HEK293T (cell line): ENCODE measurements at regions not wholly inside any gene's neighbourhood (a gene's known extent, or its start where the extent isn't known, plus 50 kb on each side); places are given as distances from the start of the nearest gene placed in this dataset.

Experiments
- CTBP1 ChIP-seq: fragments of 450-650 bp; IDR thresholded peaks from 2 replicates; pipeline ENCODE4 v1.6.1; 2016; ENCODE audit warnings: borderline replicate concordance
- HDGF ChIP-seq: fragments of 450-650 bp; IDR thresholded peaks from 2 replicates; pipeline ENCODE4 v1.6.1; 2017; ENCODE audit warnings: antibody characterized with exemption, borderline replicate concordance
- TARDBP ChIP-seq: fragments of 450-650 bp; IDR thresholded peaks from 2 replicates; pipeline ENCODE4 v1.6.1; 2016

DNA sequence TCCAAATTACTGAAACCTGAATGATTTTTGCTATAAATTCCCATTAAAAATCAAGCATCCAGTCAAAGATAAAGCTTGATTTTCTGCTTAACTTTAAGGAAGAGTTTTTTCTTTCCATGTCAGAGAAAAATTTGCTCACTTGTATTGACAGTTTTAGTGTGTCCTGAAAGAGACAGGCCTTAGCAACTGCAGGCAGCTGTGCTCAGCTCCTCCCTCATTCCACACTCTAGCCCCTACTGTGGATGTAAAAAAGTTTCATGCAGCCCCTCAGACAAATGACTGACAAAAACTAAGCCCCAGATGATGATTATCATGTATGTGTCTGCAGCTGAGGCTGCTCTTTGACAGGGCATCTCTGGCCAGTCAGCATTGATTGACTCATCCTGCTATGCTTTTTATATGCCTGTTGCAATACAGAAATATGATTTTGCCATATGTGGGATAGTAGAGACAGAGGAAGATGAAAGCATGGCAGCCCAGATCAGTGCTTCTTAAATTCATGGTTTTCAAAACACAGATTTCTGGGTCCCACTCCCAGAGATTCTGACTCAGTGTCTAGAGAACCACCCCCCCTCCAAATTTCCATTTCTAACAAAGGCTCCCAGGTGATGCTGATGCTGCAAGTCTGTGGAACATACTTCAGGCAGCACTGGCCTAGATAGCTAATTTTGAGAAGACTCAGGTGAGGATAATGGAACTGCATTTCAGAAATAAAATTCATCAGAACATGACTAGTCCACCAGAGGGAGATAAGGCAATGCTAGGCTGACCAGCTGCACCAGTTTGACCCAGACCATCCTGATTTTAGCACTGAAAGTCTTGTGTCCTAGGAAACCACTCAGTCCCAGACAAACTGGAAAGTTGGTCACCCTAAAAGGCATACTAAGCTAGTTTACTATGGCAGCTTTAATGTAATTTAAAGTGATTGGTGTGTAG, 298.7 kb upstream of the KCNN2 start:
- no peak for TF ChIP-seq TARDBP
- no peak for TF ChIP-seq HDGF
- TF ChIP-seq CTBP1 = no peak
